ENCODE measurements at regions not wholly inside any gene's neighbourhood (a gene's known extent, or its start where the extent isn't known, plus 50 kb on each side); places are given as distances from the start of the nearest gene placed in this dataset.
"Not testable (repeated sequence)": the region's sequence is repeated elsewhere in the genome, so short reads cannot be mapped to it uniquely, and the experiment has no call there.

GRCh38 chr12:31162896-31163560 is 89.4 kb downstream of the DDX11 start:
- not testable (repeated sequence) for DNase-seq

- DNase-seq = not testable (repeated sequence)
These were observed 100.6 kb downstream of the DDX11 start for GRCh38 chr12:31174293-31174692.

- DNase-seq = not testable (repeated sequence)
These were observed 103.9 kb downstream of the DDX11 start for GRCh38 chr12:31177514-31177913.

GRCh38 chr12:31178875-31179274 is 105.2 kb downstream of the DDX11 start:
- not testable (repeated sequence) for DNase-seq

GRCh38 chr12:31179627-31180237 is 106.1 kb downstream of the DDX11 start:
- not testable (repeated sequence) for DNase-seq

- DNase-seq = not testable (repeated sequence)
These were observed 108.9 kb downstream of the DDX11 start for GRCh38 chr12:31182571-31182970.

GRCh38 chr12:31183107-31183506 is 109.4 kb downstream of the DDX11 start:
- DNase-seq = not testable (repeated sequence)

GRCh38 chr12:31183899-31184298 is 110.2 kb downstream of the DDX11 start:
- DNase-seq = not testable (repeated sequence)

GRCh38 chr12:31184667-31185066 is 111.0 kb downstream of the DDX11 start:
- not testable (repeated sequence) for DNase-seq

GRCh38 chr12:31192689-31193088 is 119.0 kb downstream of the DDX11 start:
- DNase-seq = not testable (repeated sequence)

- not testable (repeated sequence) for DNase-seq
These were observed 122.0 kb downstream of the DDX11 start for GRCh38 chr12:31195620-31196019.

GRCh38 chr12:31199476-31199875 is 125.8 kb downstream of the DDX11 start:
- DNase-seq = not testable (repeated sequence)

- DNase-seq = no peak
These were observed 124.6 kb downstream of the SINHCAF start for GRCh38 chr12:31201382-31201781.

GRCh38 chr12:31203261-31203660 is 122.7 kb downstream of the SINHCAF start:
- no peak for DNase-seq

- no peak for DNase-seq
These were observed 120.9 kb downstream of the SINHCAF start for GRCh38 chr12:31205054-31205453.

GRCh38 chr12:31206038-31206670 is 119.8 kb downstream of the SINHCAF start:
- DNase-seq = peak; percentile 35

GRCh38 chr12:31207799-31208465 is 118.0 kb downstream of the SINHCAF start:
- DNase-seq = no peak

- no peak for DNase-seq
These were observed 115.8 kb downstream of the SINHCAF start for GRCh38 chr12:31210104-31210503.

- no peak for DNase-seq
These were observed 115.4 kb downstream of the SINHCAF start for GRCh38 chr12:31210541-31210940.

GRCh38 chr12:31214626-31215517 is 111.1 kb downstream of the SINHCAF start:
- no peak for DNase-seq

GRCh38 chr12:31215518-31216232 is 110.3 kb downstream of the SINHCAF start:
- DNase-seq = no peak

GRCh38 chr12:31216479-31216878 is 109.5 kb downstream of the SINHCAF start:
- DNase-seq = no peak
